Bronchial epithelial cell (primary cell): ENCODE measurements at regions not wholly inside any gene's neighbourhood (a gene's known extent, or its start where the extent isn't known, plus 50 kb on each side); places are given as distances from the start of the nearest gene placed in this dataset.
"Not testable (repeated sequence)": the region's sequence is repeated elsewhere in the genome, so short reads cannot be mapped to it uniquely, and the experiment has no call there.

ENCODE experiments used
- DNase-seq: peaks from one replicate; pipeline ENCODE4 v3.0.0-alpha.2; 2010; ENCODE audit warnings: low read depth
- FAIRE-seq: peaks from 2 replicates; lab custom pipeline; 2011; peaks lifted over from hg19 to GRCh38; lab: Jason Lieb, UNC
- H3K27me3 ChIP-seq: 2 replicates; pipeline ENCODE4 v1.5.1; 2011; ENCODE audit warnings: low read length; ENCODE audit not compliant: control insufficient read depth, insufficient read depth
- H3K36me3 ChIP-seq: 2 replicates; pipeline ENCODE4 v1.5.1; 2011; ENCODE audit warnings: low read length; ENCODE audit not compliant: control insufficient read depth, insufficient read depth
- H3K4me3 ChIP-seq: 2 replicates; pipeline ENCODE4 v1.5.1; 2011; ENCODE audit warnings: mild to moderate bottlenecking, low read depth, low read length, control low read depth
- TF ChIP-seq, protein P1 (sequence below): IDR thresholded peaks from 2 replicates; pipeline ENCODE4 v1.5.1; 2011; ENCODE audit warnings: mild to moderate bottlenecking, moderate library complexity, low read length, control low read depth, inconsistent platforms; ENCODE audit not compliant: insufficient read depth, severe bottlenecking

DNA sequence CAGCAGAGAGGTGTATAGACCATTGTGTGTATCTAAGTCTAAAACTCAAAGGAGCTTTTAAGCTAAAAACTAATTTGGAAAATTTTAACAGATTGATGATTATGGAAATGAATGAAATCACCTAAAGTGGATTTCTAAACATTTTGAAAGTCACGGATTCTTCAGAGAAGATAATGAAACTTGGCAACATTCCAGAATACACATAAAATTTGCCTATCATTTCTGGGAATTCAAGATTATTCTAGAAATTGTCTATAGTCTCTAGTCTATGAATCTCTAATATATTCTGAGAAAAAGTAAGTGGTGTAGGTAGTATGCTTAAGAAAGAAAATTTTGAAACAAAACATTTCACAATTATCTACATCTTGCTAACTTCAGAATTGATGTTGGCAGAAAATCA lies 1117.9 kb upstream of the CNTN5 start:
- FAIRE-seq, result no peak

DNA sequence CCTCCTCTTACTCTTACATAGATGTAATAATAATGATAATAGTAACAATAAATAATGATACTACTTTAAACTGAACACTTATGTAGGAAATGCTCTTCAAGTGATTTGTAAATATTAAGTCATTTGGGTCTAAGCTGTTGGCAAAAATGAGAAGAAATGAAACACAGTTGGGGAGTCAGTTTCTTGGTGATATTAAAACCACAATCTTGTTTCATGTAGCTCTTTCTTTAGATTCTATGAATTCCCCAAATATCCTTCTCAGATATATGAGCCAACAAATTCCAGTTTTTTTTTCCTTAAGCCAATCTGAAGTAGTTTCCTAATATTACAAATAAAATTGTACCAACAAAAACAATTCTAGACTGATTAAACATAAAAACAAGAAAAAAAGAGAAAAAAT lies 1115.6 kb upstream of the CNTN5 start:
- no peak for FAIRE-seq
- TF ChIP-seq, protein P1, sequence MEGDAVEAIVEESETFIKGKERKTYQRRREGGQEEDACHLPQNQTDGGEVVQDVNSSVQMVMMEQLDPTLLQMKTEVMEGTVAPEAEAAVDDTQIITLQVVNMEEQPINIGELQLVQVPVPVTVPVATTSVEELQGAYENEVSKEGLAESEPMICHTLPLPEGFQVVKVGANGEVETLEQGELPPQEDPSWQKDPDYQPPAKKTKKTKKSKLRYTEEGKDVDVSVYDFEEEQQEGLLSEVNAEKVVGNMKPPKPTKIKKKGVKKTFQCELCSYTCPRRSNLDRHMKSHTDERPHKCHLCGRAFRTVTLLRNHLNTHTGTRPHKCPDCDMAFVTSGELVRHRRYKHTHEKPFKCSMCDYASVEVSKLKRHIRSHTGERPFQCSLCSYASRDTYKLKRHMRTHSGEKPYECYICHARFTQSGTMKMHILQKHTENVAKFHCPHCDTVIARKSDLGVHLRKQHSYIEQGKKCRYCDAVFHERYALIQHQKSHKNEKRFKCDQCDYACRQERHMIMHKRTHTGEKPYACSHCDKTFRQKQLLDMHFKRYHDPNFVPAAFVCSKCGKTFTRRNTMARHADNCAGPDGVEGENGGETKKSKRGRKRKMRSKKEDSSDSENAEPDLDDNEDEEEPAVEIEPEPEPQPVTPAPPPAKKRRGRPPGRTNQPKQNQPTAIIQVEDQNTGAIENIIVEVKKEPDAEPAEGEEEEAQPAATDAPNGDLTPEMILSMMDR, result no peak

More for the DNA sequence above, 1117.9 kb upstream of the CNTN5 start:
- Histone ChIP-seq H3K36me3 (no peaks in the 10 kb centered on the region), H3K4me3 (no peak overlapping the region), H3K27me3 (no peaks in the 10 kb centered on the region)
- DNase-seq, result no peak
- TF ChIP-seq, protein P1, result no peak

DNA sequence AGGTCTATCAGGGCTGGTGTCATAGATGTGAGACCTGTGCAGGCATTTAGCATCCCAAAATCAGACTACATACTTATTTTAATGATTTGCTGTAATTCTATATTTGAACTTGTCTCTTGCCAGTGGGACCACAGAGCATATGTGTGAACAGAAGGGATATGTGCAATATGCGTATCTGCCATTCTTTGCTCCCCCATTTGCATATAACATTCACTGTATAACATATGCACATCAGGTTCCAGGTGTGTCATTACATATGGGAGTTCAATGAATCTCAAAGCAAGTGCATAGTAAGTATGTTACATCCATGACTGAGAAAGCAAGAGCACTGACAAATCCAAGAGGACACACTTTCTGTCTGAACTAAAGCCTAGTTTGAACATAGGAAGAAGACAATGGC lies 1115.1 kb upstream of the CNTN5 start:
- FAIRE-seq, result no peak
- no peak for DNase-seq
- no peak overlapping the region for H3K4me3 ChIP-seq
- H3K36me3 ChIP-seq, result no peaks in the 10 kb centered on the region
- H3K27me3 ChIP-seq, result no peaks in the 10 kb centered on the region
- TF ChIP-seq, protein P1, result no peak

More for the DNA sequence above, 1115.6 kb upstream of the CNTN5 start:
- Histone ChIP-seq H3K4me3 (no peak overlapping the region), H3K27me3 (no peaks in the 10 kb centered on the region), H3K36me3 (no peaks in the 10 kb centered on the region)
- no peak for DNase-seq

DNA sequence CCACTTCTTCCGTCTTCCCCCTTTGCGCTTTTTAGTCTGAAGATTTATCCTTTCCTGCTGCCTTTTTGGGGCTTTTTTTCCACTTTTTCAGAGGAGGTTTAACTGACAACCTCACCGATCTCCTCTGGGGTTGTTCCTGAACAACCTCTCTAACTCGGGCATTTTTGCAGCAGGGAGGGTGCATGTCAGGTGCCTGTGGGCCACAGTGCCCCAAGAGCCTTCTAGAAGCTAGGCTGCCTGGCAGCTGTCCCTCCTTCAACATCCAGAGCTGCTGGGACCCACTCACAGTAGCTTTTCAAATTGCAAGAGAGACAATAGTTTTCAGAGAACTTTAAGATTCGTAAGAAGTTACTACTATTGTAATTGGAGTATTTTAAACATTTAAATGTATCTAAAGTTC lies 1112.4 kb upstream of the CNTN5 start:
- Histone ChIP-seq H3K36me3 (no peaks in the 10 kb centered on the region), H3K4me3 (no peak overlapping the region), H3K27me3 (no peaks in the 10 kb centered on the region)
- DNase-seq, result no peak
- FAIRE-seq, result no peak
- TF ChIP-seq, protein P1, result no peak

DNA sequence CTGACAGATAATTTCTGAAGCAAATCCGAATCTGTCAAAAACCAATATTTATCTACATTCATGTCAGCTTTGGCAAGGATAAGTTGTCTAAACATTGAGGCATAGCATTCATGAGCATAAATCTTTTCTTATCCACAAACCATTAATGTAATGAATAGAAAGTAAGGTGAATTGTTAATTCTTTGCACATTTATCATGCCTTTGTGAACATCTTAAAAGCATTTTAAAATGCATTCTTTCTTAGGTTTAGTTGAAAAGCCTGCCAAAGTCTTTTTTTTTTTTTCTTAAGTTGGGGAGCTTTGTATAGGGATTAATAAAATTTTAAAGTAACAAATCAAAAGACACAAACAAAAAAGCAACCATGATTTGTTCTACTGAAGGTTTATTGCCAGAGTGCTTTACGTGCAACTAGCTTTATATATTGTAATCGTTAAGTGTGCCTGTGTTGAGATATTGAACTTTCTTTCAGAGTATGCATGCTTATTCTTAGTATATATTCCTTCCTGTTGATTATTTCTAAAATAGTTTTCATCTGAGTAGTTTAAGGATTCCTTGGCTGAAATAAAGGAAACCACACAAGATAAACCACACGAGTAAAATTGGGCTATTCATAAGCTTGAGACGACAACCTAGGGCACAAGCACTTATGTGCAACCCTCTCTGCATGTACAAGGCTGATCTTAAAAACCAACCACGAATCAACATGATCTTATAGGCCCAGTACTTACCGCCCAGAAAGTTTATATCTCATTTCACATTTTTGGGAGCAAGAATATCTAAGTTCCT lies 1110.9 kb upstream of the CNTN5 start:
- DNase-seq, result no peak
- H3K27me3 ChIP-seq, result no peaks in the 10 kb centered on the region
- no peak for FAIRE-seq
- H3K36me3 ChIP-seq, result no peaks in the 10 kb centered on the region
- TF ChIP-seq, protein P1, result no peak
- H3K4me3 ChIP-seq, result no peak overlapping the region

DNA sequence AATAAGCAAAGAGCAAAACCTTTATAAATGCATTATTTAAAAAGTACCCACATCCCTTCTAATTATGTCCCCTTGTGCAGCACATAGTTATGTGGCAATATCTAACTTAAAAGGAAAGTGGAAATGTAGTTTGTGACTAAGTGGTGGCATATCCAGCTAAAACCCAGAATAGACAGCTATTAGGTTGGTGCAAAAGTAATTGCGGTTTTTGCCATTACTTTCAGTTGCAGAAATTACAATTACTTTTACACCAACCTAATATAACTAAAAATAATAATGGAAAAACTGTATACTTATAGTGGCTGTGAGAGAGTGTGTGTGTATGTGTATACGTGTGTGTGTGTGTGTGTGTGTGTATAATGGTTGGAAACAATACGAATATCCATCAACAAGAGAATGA lies 1108.1 kb upstream of the CNTN5 start:
- FAIRE-seq, result no peak
- Histone ChIP-seq H3K36me3 (no peaks in the 10 kb centered on the region), H3K27me3 (no peaks in the 10 kb centered on the region), H3K4me3 (no peak overlapping the region)
- no peak for DNase-seq
- TF ChIP-seq, protein P1, result no peak

DNA sequence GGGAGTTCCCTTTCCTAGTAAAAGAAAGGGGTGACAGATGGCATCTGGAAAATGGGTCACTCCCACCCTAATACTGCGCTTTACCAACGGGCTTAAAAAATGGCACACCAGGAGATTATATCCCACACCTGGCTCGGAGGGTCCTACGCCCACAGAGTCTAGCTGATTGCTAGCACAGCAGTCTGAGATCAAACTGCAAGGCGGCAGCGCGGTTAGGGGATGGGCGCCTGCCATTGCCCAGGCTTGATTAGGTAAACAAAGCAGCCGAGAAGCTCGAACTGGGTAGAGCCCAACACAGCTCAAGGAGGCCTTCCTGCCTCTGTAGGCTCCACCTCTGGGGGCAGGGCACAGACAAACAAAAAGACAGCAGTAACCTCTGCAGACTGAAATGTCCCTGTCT lies 1097.8 kb upstream of the CNTN5 start:
- H3K36me3 ChIP-seq, DNase-seq, FAIRE-seq, H3K27me3 ChIP-seq, H3K4me3 ChIP-seq: not testable (repeated sequence)
